Fibroblast of lung (primary cell): ENCODE measurements at regions not wholly inside any gene's neighbourhood (a gene's known extent, or its start where the extent isn't known, plus 50 kb on each side); places are given as distances from the start of the nearest gene placed in this dataset.
"Not testable (repeated sequence)": the region's sequence is repeated elsewhere in the genome, so short reads cannot be mapped to it uniquely, and the experiment has no call there.

ENCODE experiments used
- DNase-seq, 2 donors: peaks; one replicate each; pipeline versions ENCODE4 v3.0.0 to v3.0.0-alpha.2; 2010; ENCODE audit warnings: low read depth in 2 of 2
- H2AFZ ChIP-seq: 2 replicates; pipeline ENCODE4 v1.5.1; 2012; ENCODE audit warnings: low read length, control low read depth, inconsistent platforms
- H3K27ac ChIP-seq: 2 replicates; pipeline ENCODE4 v1.5.1; 2011; ENCODE audit warnings: low read length, control low read depth; ENCODE audit not compliant: insufficient read depth
- H3K27me3 ChIP-seq: 2 replicates; pipeline ENCODE4 v1.5.1; 2011; ENCODE audit warnings: mild to moderate bottlenecking, low read length; ENCODE audit not compliant: control insufficient read depth, insufficient read depth
- H3K36me3 ChIP-seq: 2 replicates; pipeline ENCODE4 v1.5.1; 2011; ENCODE audit warnings: low read length; ENCODE audit not compliant: control insufficient read depth, insufficient read depth
- H3K4me1 ChIP-seq: 2 replicates; pipeline ENCODE4 v1.5.1; 2011; ENCODE audit warnings: low read length; ENCODE audit not compliant: control insufficient read depth, insufficient read depth; ENCODE audit errors: extremely low read depth
- H3K4me2 ChIP-seq: 2 replicates; pipeline ENCODE4 v1.5.1; 2011; ENCODE audit warnings: low read length, control low read depth; ENCODE audit not compliant: insufficient read depth; ENCODE audit errors: extremely low read depth
- H3K4me3 ChIP-seq, 4 experiments: fragments of 200-600 bp in 1 of 4; sonication (generic) in 1 of 4; replicated peaks in 1 of 4; 2 replicates each; pipeline ENCODE4 v1.5.1; 2011 to 2016; ENCODE audit warnings: low read length in 4 of 4, low read depth in 3 of 4, mild to moderate bottlenecking in 3 of 4, control low read depth in 2 of 4, inconsistent platforms in 1 of 4, mixed read lengths in 1 of 4; ENCODE audit not compliant: insufficient read depth in 1 of 4; ENCODE audit errors: control extremely low read depth in 1 of 4
- H3K79me2 ChIP-seq: 2 replicates; pipeline ENCODE4 v1.5.1; 2012; ENCODE audit warnings: mild to moderate bottlenecking, low read length, inconsistent platforms; ENCODE audit not compliant: control insufficient read depth, insufficient read depth
- H3K9ac ChIP-seq: 2 replicates; pipeline ENCODE4 v1.5.1; 2011; ENCODE audit warnings: mild to moderate bottlenecking, low read length, control low read depth; ENCODE audit not compliant: insufficient read depth
- H3K9me3 ChIP-seq: 2 replicates; pipeline ENCODE4 v1.5.1; 2012; ENCODE audit warnings: low read depth, low read length; ENCODE audit not compliant: control insufficient read depth, insufficient read depth
- H4K20me1 ChIP-seq: 2 replicates; pipeline ENCODE4 v1.5.1; 2011; ENCODE audit warnings: low read length; ENCODE audit not compliant: control insufficient read depth, insufficient read depth; ENCODE audit errors: extremely low read depth
- EZH2 ChIP-seq: IDR thresholded peaks from 2 replicates; pipeline ENCODE4 v1.5.1; 2012; ENCODE audit warnings: low read length, control low read depth, mild to moderate bottlenecking; ENCODE audit errors: missing control alignments
- TF ChIP-seq, protein P1 (sequence below), 2 donors: IDR thresholded peaks in 1 of 2; conservative IDR thresholded peaks in 1 of 2; 1 replicate in 1 of 2; 2 replicates in 1 of 2; pipeline ENCODE4 v1.5.1; 2011 to 2012; ENCODE audit warnings: low read length in 2 of 2, control low read depth in 1 of 2, inconsistent platforms in 1 of 2, low read depth in 1 of 2, mild to moderate bottlenecking in 1 of 2

DNA sequence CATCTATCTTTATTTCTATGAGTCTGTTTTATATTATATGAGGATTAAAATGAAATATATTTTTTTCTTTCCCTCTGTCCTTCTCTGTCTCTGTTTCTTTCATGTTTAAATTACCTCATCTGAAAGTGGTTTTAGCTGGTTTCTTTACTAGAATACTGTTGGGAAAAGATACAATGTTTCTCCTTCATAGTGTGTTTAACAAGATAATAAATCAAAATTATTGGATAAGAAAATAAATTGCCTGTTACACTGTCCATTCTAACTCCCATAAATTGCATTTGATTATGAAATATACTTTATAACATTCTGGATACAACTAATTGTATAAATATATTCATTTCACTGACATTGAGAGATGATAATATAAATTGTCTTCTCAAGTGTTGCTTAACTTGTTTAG, 1168.0 kb downstream of the PLA2G4A start:
- no peaks in the 10 kb centered on the region for H3K79me2 ChIP-seq
- H3K36me3 ChIP-seq, result no peaks in the 10 kb centered on the region
- no peak overlapping the region for H3K4me3 ChIP-seq
- no peaks in the 10 kb centered on the region for H3K27me3 ChIP-seq
- H3K27ac ChIP-seq, result no peak overlapping the region
- H3K4me2 ChIP-seq, result no peak overlapping the region
- no peak overlapping the region for H3K9ac ChIP-seq
- DNase-seq, result no peak
- H3K4me1 ChIP-seq, result no peaks in the 10 kb centered on the region
- H4K20me1 ChIP-seq, result no peaks in the 10 kb centered on the region
- H2AFZ ChIP-seq, result no peak overlapping the region
- TF ChIP-seq, protein P1, sequence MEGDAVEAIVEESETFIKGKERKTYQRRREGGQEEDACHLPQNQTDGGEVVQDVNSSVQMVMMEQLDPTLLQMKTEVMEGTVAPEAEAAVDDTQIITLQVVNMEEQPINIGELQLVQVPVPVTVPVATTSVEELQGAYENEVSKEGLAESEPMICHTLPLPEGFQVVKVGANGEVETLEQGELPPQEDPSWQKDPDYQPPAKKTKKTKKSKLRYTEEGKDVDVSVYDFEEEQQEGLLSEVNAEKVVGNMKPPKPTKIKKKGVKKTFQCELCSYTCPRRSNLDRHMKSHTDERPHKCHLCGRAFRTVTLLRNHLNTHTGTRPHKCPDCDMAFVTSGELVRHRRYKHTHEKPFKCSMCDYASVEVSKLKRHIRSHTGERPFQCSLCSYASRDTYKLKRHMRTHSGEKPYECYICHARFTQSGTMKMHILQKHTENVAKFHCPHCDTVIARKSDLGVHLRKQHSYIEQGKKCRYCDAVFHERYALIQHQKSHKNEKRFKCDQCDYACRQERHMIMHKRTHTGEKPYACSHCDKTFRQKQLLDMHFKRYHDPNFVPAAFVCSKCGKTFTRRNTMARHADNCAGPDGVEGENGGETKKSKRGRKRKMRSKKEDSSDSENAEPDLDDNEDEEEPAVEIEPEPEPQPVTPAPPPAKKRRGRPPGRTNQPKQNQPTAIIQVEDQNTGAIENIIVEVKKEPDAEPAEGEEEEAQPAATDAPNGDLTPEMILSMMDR (conservative IDR thresholded peaks at IDR 0.05 in 1 of 2, IDR thresholded peaks at IDR 0.05 in 1 of 2; ENCODE audit: low read depth in 1 of 2, low read length in 2 of 2), result no peak
- TF ChIP-seq EZH2, result no peak
- no peaks in the 10 kb centered on the region for H3K9me3 ChIP-seq

DNA sequence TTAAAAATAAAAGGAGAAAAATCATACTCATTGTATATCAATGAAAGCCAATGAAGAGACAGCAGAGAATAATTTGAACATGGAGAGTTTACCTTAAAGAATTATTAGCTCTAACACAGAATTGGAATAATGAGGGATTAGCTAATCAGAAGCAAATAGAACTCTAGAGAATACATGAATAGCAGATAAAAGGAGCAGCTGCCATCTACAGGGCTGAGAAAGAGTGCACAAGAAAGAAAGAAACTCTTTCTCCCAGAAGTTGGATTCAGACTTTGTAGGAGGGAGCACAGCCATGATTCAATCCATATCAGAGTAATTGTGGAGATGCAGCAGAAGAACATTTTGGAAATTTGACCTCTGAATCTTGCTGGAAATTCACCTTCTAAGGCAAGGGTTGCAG, 1171.2 kb downstream of the PLA2G4A start:
- Histone ChIP-seq H3K4me1 (no peaks in the 10 kb centered on the region), H3K27ac (no peak overlapping the region), H3K4me2 (no peak overlapping the region), H3K4me3 (no peak overlapping the region), H3K36me3 (no peaks in the 10 kb centered on the region), H3K9me3 (no peaks in the 10 kb centered on the region), H4K20me1 (no peaks in the 10 kb centered on the region), H3K79me2 (no peaks in the 10 kb centered on the region), H2AFZ (no peak overlapping the region), H3K27me3 (no peaks in the 10 kb centered on the region), H3K9ac (no peak overlapping the region)
- TF ChIP-seq, protein P1 (conservative IDR thresholded peaks at IDR 0.05 in 1 of 2, IDR thresholded peaks at IDR 0.05 in 1 of 2; ENCODE audit: low read depth in 1 of 2, low read length in 2 of 2), result peak in 1 of 2 donors; percentile 25
- no peak for TF ChIP-seq EZH2
- peak in 1 of 2 donors; percentile 16 for DNase-seq

DNA sequence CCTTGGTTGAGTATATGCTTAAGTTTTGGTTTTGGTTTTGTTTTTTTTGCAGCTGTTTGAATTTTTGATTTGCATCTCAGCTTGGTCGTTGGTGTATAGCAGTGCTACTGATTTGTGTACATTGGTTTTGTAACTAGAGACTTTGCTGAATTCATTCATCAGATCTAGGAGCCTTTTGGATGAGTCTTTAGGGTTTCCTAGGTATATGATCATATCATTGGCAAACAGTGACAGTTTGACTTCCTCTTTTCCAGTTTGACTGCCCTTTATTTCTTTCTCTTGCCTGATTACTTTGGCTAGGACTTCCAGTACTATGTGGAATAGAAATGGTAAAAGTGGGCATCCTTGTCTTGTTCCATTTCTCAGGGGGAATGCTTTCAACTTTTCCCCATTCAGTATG, 1174.9 kb downstream of the PLA2G4A start:
- not testable (repeated sequence) for H3K79me2 ChIP-seq, H3K9ac ChIP-seq, H3K9me3 ChIP-seq, H3K36me3 ChIP-seq, H4K20me1 ChIP-seq, H3K4me2 ChIP-seq, DNase-seq, H3K4me1 ChIP-seq, H3K4me3 ChIP-seq, H2AFZ ChIP-seq, H3K27ac ChIP-seq, H3K27me3 ChIP-seq

DNA sequence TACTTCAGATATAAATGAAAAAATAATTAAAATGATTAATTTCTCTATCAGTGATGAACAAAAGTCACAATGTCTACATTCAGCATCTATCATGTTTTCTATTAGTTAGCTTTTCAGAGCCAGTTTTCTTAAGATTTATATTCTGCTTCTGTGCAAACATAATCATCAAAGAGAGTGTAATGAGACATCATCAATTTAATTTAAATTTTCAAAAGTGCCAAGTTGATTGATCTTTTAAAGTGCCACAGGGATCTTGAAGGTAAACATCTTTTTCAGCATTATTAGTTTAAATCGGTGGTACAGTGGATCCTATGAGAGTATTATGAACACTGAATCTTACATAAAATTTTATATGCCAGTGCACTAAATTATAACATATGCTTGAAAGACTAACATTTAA, 1176.1 kb downstream of the PLA2G4A start:
- no peak overlapping the region for H2AFZ ChIP-seq
- H3K4me3 ChIP-seq, result no peak overlapping the region
- no peak overlapping the region for H3K4me2 ChIP-seq
- H3K9me3 ChIP-seq, result no peaks in the 10 kb centered on the region
- no peaks in the 10 kb centered on the region for H4K20me1 ChIP-seq
- no peaks in the 10 kb centered on the region for H3K36me3 ChIP-seq
- H3K9ac ChIP-seq, result no peak overlapping the region
- no peak overlapping the region for H3K27ac ChIP-seq
- TF ChIP-seq EZH2, result no peak
- TF ChIP-seq, protein P1 (conservative IDR thresholded peaks at IDR 0.05 in 1 of 2, IDR thresholded peaks at IDR 0.05 in 1 of 2; ENCODE audit: low read depth in 1 of 2, low read length in 2 of 2), result no peak
- no peak for DNase-seq
- H3K79me2 ChIP-seq, result no peaks in the 10 kb centered on the region
- H3K27me3 ChIP-seq, result no peaks in the 10 kb centered on the region
- no peaks in the 10 kb centered on the region for H3K4me1 ChIP-seq
